GM19099 (cell line): ENCODE measurements at regions not wholly inside any gene's neighbourhood (a gene's known extent, or its start where the extent isn't known, plus 50 kb on each side); places are given as distances from the start of the nearest gene placed in this dataset.

ENCODE experiments used
- POLR2A ChIP-seq: IDR thresholded peaks from 3 replicates; pipeline ENCODE4 v1.6.1; 2011; ENCODE audit warnings: low read depth; ENCODE audit not compliant: insufficient read length; ENCODE audit errors: extremely low read depth

DNA sequence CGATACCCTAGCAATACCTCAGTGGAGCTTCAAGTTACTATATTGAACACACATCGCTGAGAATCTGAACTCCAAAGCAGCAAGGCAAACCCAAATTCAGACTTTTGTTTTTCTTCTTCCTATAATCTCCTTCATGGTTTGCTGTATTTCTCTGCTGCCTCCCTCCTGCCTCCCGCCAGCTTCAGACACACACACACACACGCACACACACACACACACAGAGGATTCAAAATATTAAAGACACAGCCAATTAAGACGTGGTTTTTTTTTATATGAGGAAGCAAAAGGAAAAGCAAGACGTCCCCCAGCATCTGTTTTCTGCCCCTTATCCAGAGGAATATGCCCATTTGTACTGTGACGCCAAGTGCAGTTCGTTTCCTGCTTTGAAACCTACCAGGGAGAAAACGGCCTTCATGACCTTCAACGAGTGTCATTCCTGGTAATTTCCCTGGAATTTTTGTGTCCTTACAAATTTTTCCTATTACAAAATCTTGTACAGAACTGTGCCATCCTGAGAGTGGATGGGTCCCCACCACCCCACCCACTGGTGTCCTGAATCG is 547.9 kb upstream of the ID2 start:
- no peak for TF ChIP-seq POLR2A

DNA sequence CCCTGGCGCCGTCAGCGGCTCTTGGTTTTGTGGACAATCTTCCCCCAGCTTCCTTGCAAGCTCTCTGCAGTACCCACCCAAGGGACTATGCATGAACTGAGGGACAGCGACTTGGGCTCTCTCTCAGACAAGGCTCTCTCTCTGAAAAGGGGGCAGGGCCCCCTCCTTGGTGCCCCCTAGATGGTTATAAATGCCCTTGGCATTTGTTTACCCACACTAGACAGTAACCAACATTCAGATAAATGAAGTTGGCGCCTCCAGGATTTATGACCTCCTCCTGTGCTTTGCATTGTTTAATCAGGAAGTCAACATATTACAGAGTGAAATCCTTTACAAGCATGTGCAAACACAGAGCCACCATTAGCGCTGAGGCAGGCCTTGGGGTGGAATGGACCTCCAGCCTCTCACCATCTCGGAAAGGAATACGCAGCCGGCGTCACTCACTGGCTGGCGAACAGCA is 547.4 kb upstream of the ID2 start:
- no peak for TF ChIP-seq POLR2A

DNA sequence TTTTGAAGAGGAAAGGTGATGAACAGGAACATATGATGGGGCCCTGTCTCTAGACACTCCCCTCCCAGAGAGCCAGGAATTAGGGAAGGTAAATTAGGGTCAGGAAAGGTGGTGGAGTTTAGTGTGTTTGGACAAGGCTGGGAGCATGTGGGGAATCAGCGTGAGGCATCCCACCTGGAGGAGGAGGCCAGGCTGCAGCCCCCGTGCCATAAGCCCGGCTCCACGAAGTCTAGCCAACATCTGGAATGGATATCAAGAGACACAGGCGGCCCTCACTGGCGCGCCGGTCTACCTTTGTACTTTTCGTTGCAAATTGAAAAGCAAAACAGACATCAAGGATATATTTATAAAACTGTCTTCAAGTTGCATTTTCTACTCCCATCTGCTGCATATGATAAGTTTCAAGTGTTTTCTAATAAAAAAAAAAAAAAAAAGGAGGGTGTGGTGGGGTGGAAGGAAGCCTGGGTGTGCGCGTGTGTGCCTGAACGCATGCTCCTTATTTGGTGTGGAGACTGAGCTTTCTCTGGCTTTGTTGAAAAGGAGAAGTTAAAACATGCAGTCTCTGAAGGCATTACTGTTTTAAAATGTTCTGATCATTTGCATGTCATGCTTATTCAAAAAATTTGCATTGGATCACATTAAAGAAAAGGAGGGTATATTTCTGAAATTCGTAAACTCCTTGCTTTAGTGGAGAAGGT is 546.7 kb upstream of the ID2 start:
- no peak for TF ChIP-seq POLR2A

DNA sequence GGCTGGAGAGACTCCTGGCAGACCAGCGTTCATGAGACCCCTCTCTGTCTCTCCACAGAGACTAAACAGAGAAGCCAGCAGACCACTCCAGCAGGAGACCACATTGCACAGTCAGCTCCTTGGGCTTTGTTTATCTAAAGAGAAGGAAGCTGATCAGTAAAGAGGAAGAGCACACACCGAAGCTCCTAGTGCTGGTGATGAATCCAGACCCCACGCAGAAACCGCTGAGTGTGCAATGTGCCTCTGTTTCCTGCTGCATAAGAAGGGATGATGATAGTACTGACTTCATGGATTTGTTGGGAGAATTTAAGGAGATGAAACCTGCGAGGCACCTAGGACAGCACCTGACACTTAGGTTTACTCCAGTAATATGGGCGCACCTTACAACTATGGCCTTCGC is 544.1 kb upstream of the ID2 start:
- no peak for TF ChIP-seq POLR2A

DNA sequence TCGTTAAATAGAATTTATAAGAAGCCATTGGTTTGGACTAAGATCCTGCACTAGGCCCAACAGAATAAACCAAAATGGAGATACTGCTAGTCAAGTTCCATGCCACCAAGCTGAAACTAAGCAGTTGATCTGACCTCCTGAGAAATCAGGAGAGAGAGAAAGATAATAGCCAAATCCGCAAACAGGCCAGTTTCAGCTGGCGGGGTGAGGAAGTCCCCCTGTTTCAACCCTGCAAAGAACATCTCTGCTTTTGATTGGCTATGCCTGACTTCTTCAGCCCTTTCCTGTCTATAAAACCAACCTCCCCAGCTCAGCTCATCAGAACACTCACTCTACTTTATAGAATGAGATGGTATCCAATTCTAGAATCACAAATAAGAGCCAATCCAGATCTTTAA is 543.3 kb upstream of the ID2 start:
- TF ChIP-seq POLR2A, result no peak

DNA sequence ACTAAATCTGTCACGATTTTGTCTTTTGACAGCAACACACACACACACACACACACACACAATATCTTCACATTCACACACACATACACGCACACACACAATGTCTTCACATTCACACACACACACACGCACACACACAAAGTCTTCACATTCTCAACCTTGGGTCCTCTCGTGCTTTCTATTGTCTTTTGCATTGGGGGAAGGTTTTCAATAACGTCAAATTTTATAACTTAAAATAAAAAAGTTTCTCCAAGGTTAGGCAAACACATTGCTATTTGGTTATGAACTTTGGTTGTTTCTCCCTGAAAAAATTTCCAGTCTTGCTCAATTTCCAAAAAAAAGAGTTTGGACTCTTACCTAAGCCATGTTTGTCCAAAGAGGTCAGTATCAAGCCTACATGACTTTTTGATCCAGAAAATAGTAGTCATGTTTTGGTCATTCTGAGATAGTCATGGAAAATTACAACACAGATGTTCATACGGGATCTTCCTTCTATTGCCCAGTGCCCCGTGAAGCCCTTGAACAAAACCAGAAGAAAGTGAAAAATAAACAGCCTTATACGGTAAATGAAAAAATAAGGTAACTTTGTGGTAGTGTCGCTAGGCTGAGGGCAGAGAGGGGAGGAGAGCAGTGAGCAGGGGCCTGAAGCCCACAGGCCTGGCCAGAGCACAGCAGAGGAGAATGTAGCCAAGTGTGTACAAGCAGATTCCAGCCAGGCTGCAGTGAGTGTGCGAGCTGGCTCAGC is 542.8 kb upstream of the ID2 start:
- TF ChIP-seq POLR2A, result no peak

DNA sequence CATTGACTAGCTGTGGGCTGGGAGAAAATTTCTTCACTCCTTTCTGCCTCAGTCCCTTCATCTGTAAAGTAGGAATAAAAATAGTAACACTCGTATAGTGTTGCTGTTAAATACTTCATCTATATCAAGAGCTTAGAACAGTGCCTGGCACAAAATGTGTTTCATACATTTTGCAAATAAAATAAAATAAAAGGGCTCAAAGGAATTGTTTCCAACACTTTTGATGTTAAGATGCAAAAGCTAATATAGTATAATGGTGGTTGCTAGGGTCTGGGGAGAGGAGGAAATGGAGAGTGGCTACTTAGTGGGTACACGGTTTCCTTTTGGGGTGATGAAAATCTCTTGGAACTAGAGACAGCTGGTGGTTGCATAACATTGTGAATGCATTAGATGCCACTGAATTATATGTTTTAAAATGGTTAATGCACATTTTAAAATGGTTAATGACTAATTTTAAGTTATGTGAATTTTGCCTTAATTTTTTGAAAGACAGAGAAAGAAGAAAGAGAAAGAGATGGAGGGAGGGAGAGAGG is 542.1 kb upstream of the ID2 start:
- no peak for TF ChIP-seq POLR2A

DNA sequence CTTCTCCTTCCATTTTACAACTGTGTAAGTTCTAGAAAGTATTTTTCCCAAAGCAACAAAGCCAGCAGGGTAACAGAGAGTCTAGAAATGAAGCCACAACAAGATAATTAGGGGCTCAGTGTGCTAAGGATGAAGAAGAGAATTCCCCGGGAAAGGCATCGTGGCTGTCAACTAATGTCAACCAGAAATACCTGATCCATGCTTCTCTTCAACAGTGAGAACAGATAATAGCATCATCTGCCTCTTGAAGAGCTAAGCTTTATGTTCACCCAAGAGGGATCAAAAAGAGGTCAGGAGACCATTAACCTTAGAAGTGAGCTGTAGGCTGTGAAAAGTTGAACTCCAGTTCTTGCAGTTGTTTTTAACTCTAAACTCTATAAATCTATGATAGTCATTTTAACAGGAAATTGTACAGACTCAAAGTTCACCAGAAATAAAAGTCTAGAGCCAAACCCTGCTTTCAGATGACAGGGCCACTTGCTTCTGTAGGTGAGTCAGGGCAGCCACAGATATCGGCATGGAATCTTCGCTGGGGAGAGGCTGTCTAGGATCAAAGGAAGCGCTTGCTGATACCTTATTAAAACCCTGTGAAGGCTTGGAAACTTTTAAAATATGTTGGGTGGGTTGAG is 540.7 kb upstream of the ID2 start:
- no peak for TF ChIP-seq POLR2A

DNA sequence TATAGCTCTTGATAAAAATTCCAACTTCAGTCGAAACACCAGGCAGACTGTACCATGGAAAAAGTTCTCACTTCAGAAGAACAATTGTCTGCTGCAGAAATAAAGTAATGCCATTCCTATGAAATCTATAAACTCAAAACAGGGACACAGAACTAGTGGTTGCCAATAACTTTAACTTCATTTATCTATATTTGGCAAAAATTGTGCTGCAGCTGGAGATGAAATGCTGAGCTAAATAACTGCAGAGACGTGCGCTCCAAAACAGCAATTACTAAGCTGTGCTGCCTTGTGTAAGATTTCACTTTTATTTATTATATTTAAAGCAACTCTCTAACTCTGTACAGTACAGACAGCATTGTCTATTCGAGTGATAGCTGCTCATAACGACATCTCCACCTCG is 540.1 kb upstream of the ID2 start:
- TF ChIP-seq POLR2A, result no peak

DNA sequence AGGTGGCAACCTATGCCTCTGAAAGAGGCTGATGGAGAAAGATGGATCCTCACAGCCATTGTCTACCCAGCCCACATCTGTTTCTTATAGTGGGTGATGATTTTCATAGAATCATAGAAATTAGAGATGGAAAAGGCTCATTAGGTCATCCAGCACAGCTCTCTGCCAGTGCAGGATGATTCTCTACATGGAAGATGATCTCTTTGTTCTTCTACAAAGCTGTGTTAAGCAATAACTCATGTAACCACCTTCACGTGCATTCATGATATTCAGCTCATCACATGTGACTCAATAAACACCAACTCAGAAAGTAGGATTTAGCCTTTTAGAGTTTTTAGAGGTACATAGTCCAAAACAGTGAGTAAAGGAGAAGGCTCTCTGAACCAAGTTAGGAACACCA is 539.4 kb upstream of the ID2 start:
- TF ChIP-seq POLR2A, result no peak

DNA sequence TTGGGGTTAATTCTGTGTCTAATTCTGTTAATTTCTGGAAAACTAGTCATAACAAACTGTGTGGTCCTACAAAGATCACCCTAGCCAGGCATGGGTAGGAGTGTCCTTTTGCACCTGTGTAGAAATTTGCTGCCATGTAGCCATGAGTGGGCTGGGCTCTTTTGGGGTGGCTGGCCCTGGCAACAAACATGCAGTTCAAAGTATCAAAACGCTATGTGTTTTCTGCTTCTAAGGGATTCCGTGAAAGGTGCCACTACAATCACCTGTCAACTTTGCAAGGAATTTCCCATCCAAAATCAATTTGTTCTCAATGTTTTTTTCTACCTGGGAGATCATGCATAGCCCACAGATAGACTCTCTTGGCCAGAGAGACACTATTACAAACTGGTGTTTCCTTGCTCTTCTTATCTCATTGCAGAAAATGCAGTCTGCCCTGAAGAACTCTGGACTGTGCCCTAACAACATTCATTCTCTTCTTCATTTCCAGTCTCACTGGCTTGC is 537.7 kb upstream of the ID2 start:
- no peak for TF ChIP-seq POLR2A

DNA sequence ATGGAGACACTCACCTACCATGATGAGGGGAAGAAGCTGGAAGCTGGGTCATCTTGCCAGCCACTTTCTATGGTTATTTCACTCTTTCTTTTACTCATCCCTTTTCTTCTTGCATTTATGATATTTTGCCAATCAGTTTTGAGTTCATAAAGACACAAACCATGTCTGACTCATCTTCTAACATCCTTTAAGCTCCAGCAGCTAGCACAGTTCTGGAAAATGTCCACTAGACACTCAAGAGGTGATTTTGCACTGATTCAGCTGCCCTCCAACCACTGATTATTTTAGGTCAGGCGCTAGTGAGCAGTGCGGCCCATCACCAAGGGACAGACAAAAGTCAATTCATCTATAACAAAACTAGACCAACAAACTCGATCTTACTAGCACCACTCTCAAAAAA is 537.1 kb upstream of the ID2 start:
- no peak for TF ChIP-seq POLR2A

DNA sequence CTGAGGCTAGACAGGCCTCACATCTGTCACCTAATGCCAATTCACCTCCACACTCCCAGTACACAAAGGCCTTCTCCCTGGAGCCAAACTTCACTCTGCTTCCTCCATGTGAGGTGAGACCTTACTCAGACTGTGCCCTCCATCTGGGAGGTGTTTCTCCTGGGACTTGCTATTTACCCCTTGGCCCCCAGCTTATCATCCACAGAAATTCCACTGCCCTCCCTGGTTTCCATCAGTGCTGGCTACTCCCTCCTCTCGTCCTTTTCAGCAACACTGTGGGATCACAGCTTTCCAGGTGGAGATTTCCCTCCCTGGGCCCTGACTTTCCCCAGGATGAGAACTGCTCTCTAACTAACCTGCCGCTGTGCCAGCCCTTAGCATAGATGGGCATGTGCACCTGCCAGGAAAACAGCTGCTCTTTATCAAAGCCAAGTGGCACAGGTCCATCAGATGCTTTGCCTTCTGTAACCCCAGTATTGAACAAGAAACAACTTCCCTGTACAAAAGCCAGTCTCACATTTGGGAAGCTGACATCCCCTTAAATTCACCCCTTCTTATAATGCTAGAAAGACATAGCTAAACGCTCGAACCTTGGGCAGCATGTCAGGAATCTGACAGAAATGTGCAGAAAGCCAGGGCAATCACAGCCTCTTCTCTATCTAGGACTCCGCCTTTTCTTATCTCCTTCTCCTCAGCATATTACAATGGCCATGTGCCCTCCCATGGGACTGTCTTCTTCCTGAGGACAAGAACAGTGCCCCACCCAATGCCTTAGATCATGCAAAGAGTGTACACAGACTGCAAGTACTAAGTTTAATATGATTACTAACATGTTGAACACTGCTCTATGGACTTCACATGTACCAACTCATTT is 535.5 kb upstream of the ID2 start:
- TF ChIP-seq POLR2A, result no peak

DNA sequence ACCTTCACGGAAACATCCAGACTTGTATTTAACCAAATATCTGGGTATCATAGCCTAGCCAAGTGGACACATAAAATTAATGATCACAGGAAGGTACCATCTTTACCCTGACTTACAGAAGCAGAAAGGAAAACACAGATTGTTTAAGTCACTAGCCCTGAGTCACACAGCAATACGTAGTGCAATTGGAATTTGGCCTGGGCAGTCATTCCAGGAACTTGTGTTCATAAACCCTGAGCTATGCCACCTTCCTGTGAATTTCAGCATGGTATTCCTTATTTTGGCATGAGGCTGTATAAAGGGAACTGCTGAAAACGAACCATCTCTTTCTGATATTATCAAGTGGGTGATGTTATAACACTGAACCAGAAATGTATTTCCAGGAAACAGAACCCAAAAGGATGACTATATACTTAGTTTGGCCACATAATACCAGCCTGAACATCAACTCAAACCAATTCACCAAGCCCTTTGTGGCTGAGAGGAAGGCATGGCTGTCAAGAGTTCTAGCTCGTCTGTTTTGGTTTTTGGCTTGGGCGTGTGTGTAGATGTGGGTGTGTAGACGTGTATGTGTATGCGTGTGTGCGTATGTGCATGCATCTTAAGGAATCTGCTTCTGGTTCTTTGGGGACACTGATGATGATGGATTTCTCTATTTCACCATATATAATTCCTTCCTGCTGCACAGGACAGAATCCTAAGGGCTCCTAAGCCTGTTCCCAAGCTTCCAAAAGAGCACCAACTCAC is 533.4 kb upstream of the ID2 start:
- TF ChIP-seq POLR2A, result no peak
